Breast epithelium (tissue), 4 donors: ENCODE measurements at regions not wholly inside any gene's neighbourhood (a gene's known extent, or its start where the extent isn't known, plus 50 kb on each side); places are given as distances from the start of the nearest gene placed in this dataset.

ENCODE experiments used
- DNase-seq, 2 donors: peaks; one replicate each; pipeline ENCODE4 v3.0.0-alpha.2; 2019; ENCODE audit warnings: low spot score in 2 of 2
- H3K27ac ChIP-seq, 2 donors: fragments of 200-600 bp; sonication (generic) in 1 of 2; one replicate each; pipeline ENCODE4 v1.5.1; 2016 to 2019; ENCODE audit warnings: mild to moderate bottlenecking in 1 of 2
- H3K27me3 ChIP-seq, 2 donors: fragments of 200-600 bp; sonication (generic) in 1 of 2; one replicate each; pipeline versions ENCODE4 v1.5.1 to v1.6.0; 2017 to 2019; ENCODE audit warnings: control low read depth in 1 of 2, mild to moderate bottlenecking in 1 of 2
- H3K36me3 ChIP-seq: fragments of 200-600 bp; one replicate; pipeline ENCODE4 v1.5.1; 2019
- H3K4me1 ChIP-seq, 2 donors: fragments of 200-600 bp; sonication (generic); one replicate each; pipeline ENCODE4 v1.5.1; 2016 to 2019; ENCODE audit warnings: control low read depth in 1 of 2
- H3K4me3 ChIP-seq, 3 donors: fragments of 200-600 bp; sonication (generic); 1 replicate in 2 of 3; 2 replicates in 1 of 3; pipeline ENCODE4 v1.5.1; 2016 to 2019; ENCODE audit warnings: mild to moderate bottlenecking in 3 of 3, moderate library complexity in 2 of 3
- H3K9me3 ChIP-seq, 2 donors: fragments of 200-600 bp; sonication (generic) in 1 of 2; one replicate each; pipeline ENCODE4 v1.5.1; 2016 to 2019; ENCODE audit warnings: control low read depth in 1 of 2
- POLR2A ChIP-seq: fragments of 450-650 bp; IDR thresholded peaks from one replicate; pipeline ENCODE4 v1.6.1; 2016; ENCODE audit warnings: antibody characterized with exemption, mild to moderate bottlenecking, moderate library complexity
- POLR2AphosphoS5 ChIP-seq, 3 donors: sonication (generic); formaldehyde crosslinking; IDR thresholded peaks; one replicate each; pipeline ENCODE4 v1.6.1; 2017; ENCODE audit warnings: antibody characterized with exemption in 3 of 3
- intact Hi-C: fragments of 100-400 bp; cut with DNase I; formaldehyde crosslinking; loops from one replicate; pipeline ENCODE4 v1.15.1; 2023; ENCODE audit warnings: low total_unique reads
- TF ChIP-seq, protein P1 (sequence below), 3 donors: fragments of 450-650 bp; IDR thresholded peaks; one replicate each; pipeline ENCODE4 v1.5.1; 2016 to 2017; ENCODE audit warnings: antibody characterized with exemption in 3 of 3, mild to moderate bottlenecking in 3 of 3, moderate library complexity in 3 of 3

DNA sequence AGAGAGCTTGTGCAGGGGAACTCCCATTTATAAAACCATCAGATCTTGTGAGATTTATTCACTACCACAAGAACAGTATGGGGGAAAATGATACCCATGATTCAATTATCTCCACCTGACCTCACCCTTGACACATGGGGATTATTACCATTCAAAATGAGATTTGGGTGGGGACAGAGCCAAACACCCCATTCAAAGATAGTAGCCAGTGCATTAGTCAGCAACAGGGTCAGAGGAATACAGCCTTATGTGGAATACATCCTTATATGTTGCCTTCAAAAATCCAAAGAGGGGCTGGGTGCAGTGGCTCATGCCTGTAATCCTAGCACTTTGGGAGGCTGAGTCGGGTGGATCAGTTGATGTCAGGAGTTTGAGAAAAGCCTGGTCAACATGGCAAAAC lies 563.2 kb downstream of the CCDC171 start:
- no peaks in the 10 kb centered on the region for H3K36me3 ChIP-seq
- intact Hi-C loops = loop anchor here (10.0 kb wide), 1 partner anchor 611 kb away; no protein-coding TSS in a partner anchor
- DNase-seq = no peak
- no peak overlapping the region for H3K4me3 ChIP-seq
- no peak overlapping the region for H3K27ac ChIP-seq
- TF ChIP-seq POLR2AphosphoS5 (IDR thresholded peaks at IDR 0.05) (no peak), POLR2A (no peak)
- TF ChIP-seq, protein P1, sequence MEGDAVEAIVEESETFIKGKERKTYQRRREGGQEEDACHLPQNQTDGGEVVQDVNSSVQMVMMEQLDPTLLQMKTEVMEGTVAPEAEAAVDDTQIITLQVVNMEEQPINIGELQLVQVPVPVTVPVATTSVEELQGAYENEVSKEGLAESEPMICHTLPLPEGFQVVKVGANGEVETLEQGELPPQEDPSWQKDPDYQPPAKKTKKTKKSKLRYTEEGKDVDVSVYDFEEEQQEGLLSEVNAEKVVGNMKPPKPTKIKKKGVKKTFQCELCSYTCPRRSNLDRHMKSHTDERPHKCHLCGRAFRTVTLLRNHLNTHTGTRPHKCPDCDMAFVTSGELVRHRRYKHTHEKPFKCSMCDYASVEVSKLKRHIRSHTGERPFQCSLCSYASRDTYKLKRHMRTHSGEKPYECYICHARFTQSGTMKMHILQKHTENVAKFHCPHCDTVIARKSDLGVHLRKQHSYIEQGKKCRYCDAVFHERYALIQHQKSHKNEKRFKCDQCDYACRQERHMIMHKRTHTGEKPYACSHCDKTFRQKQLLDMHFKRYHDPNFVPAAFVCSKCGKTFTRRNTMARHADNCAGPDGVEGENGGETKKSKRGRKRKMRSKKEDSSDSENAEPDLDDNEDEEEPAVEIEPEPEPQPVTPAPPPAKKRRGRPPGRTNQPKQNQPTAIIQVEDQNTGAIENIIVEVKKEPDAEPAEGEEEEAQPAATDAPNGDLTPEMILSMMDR (IDR thresholded peaks at IDR 0.05) = no peak
- no peaks in the 10 kb centered on the region for H3K27me3 ChIP-seq
- H3K4me1 ChIP-seq = no peaks in the 10 kb centered on the region
- H3K9me3 ChIP-seq = no peaks in the 10 kb centered on the region

DNA sequence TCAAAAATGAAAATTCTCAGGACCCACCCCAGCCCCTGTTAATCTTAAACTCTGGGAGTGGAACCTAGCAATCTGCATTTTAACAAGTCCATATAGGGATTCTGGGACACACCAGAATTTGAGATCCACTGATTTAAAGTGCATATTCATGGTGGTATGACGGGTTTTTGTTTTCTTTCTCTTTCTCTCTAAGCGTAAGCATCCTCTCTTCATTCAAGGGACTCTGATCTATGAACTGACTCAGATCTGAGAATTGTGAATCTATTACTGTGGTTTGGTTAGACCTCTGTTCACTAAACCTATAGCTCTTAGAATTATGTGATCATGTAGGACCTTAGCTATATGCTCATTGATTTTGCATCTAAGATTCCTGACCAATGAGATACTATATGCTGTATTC lies 565.2 kb downstream of the CCDC171 start:
- Histone ChIP-seq H3K36me3 (no peaks in the 10 kb centered on the region), H3K4me3 (no peak overlapping the region), H3K4me1 (no peaks in the 10 kb centered on the region), H3K27ac (no peak overlapping the region), H3K9me3 (no peaks in the 10 kb centered on the region), H3K27me3 (no peaks in the 10 kb centered on the region)
- DNase-seq = no peak
- intact Hi-C loops = loop anchor here (10.0 kb wide), 1 partner anchor 613 kb away; no protein-coding TSS in a partner anchor
- TF ChIP-seq POLR2A (no peak), POLR2AphosphoS5 (IDR thresholded peaks at IDR 0.05) (no peak)
- TF ChIP-seq, protein P1 (IDR thresholded peaks at IDR 0.05) = no peak

DNA sequence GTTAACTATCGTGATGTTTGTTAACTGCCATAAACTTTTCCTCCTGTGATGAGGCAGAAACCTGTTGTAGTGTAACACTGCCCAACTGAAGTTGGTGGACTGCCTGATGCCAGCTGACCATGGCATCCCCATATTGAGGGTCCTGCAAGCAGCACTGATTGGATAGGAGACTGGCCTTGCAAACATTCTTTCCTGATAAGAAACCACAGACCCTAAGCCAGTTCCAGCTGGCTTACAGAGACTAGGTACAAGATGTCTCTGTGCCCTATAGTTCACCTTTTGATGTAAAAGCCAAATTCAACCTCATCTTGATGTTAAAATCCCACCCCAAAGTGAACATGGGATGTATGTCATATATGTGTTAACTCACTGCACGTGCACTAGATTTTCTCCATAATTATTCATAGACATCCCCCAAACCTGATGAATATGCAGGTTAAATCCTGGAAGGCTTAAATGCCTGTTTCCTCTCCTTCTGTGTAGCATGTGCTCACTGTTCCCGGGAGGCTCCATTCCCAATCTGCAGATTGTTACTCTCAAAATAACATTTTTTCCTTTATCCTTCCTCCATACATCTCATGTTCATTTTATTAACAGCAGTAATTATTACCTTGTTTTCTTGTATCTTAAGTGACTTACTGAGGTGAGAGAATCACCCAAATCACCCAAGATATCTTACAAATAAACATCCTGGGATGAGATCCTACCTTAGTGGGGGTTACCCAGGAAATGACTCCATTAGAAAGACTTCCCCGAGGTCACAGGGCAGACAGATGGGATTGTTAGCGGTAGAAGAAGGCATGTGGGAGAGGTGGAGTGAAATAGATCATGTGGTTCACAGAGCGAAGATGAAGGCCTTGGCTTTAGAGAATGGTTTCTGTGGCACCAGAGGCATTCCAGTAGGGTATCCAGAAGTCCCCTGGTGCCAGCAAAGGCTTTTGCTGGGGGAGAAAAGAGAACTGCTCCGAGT lies 566.7 kb downstream of the CCDC171 start:
- H3K27ac ChIP-seq = no peak overlapping the region
- H3K4me1 ChIP-seq = no peaks in the 10 kb centered on the region
- no peak for DNase-seq
- TF ChIP-seq, protein P1 (IDR thresholded peaks at IDR 0.05) = no peak
- TF ChIP-seq POLR2AphosphoS5 (IDR thresholded peaks at IDR 0.05) = no peak
- no peak for TF ChIP-seq POLR2A
- no peaks in the 10 kb centered on the region for H3K9me3 ChIP-seq
- intact Hi-C loops = loop anchor here (10.0 kb wide), 1 partner anchor 615 kb away; no protein-coding TSS in a partner anchor
- no peaks in the 10 kb centered on the region for H3K27me3 ChIP-seq
- H3K36me3 ChIP-seq = no peaks in the 10 kb centered on the region
- no peak overlapping the region for H3K4me3 ChIP-seq

DNA sequence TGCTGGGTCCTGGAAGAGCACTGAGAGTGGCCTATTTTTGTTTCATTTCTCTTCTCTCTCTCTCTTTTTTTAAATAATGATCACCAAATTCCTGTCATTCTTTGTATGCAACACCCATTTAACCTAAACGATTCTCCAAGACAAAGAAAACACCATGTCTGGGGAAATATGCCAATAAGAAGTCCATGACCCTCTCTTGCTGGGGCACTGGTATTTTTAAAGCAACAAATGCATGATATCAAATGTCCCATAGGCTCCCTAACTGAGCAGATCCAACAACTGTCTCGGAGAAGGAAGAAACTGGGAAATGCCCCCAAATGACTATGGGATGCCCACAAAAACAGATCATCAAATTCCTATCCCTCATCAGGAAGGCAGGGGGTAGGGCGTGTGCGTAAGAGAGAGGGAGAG lies 567.4 kb downstream of the CCDC171 start:
- H3K4me1 ChIP-seq = no peaks in the 10 kb centered on the region
- no peak overlapping the region for H3K4me3 ChIP-seq
- no peak for TF ChIP-seq POLR2AphosphoS5 (IDR thresholded peaks at IDR 0.05)
- TF ChIP-seq POLR2A = no peak
- TF ChIP-seq, protein P1 (IDR thresholded peaks at IDR 0.05) = no peak
- H3K27ac ChIP-seq = no peak overlapping the region
- DNase-seq = no peak
- H3K36me3 ChIP-seq = no peaks in the 10 kb centered on the region
- no peaks in the 10 kb centered on the region for H3K27me3 ChIP-seq
- H3K9me3 ChIP-seq = no peaks in the 10 kb centered on the region
- intact Hi-C loops = no loop called here

DNA sequence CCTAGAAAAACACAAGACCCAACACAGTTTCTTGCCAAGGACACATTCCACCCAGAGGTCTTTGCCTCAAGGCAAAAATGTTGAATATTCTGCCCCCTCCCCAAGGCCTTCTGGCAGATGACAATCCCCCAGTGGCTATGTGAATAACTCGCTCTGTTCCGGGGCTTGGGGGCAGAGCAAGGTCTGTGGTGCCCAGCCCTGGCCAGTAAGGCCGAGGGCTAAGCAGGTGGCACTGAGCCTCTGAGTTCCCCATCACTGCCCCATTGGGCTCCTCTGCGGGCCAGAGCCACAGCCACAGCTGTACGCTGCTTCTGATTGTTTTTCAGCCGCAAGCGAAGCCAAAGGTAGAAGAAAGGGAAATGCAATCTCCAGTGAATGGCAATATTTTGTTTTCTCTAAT lies 567.9 kb downstream of the CCDC171 start:
- Histone ChIP-seq H3K36me3 (no peaks in the 10 kb centered on the region), H3K4me1 (no peaks in the 10 kb centered on the region), H3K27ac (no peak overlapping the region), H3K9me3 (no peaks in the 10 kb centered on the region), H3K27me3 (no peaks in the 10 kb centered on the region), H3K4me3 (no peak overlapping the region)
- DNase-seq = no peak
- intact Hi-C loops = no loop called here
- TF ChIP-seq POLR2A (no peak), POLR2AphosphoS5 (IDR thresholded peaks at IDR 0.05) (no peak)
- TF ChIP-seq, protein P1 (IDR thresholded peaks at IDR 0.05) = no peak
